SK-N-SH treated with all-trans-retinoic acid at 6 μM for 48 hours (cell line): ENCODE measurements at regions not wholly inside any gene's neighbourhood (a gene's known extent, or its start where the extent isn't known, plus 50 kb on each side); places are given as distances from the start of the nearest gene placed in this dataset.
A peak's percentile ranks its signal among the peaks of the same experiment; 100 is the strongest.

Source experiments
- ATAC-seq: fragments of 200-7000 bp; cut with Tn5 transposase; 3 replicates; pipeline ENCODE4 v1.9.1; 2020; ENCODE audit warnings: mild to moderate bottlenecking, moderate library complexity
- ARNTL ChIP-seq: fragments of 450-650 bp; formaldehyde crosslinking; IDR thresholded peaks from 2 replicates; pipeline ENCODE4 v1.5.0; 2020; ENCODE audit warnings: low read depth, mild to moderate bottlenecking, moderate library complexity, borderline replicate concordance
- BACH2 ChIP-seq: fragments of 250-450 bp; sonication (Bioruptor Pico); IDR thresholded peaks from 2 replicates; pipeline ENCODE4 v1.9.0; 2021; ENCODE audit warnings: mild to moderate bottlenecking, borderline replicate concordance
- ESRRG ChIP-seq: fragments of 250-450 bp; sonication (Bioruptor Pico); IDR thresholded peaks from 2 replicates; pipeline ENCODE4 v1.6.1; 2021; ENCODE audit warnings: mild to moderate bottlenecking
- GLIS3 ChIP-seq: fragments of 250-450 bp; sonication (Bioruptor Pico); IDR thresholded peaks from 2 replicates; pipeline ENCODE4 v1.5.0; 2020; ENCODE audit warnings: mild to moderate bottlenecking, moderate library complexity
- ISL1 ChIP-seq: fragments of 250-450 bp; sonication (Bioruptor Pico); IDR thresholded peaks from 2 replicates; pipeline ENCODE4 v2.1.2; 2022; ENCODE audit warnings: mild to moderate bottlenecking, moderate library complexity
- OSR1 ChIP-seq: fragments of 250-450 bp; sonication (Bioruptor Pico); IDR thresholded peaks from 2 replicates; pipeline ENCODE4 v1.8.0; 2022; ENCODE audit warnings: moderate library complexity, mild to moderate bottlenecking, inconsistent platforms
- PPARA ChIP-seq: fragments of 250-450 bp; sonication (Bioruptor Pico); IDR thresholded peaks from 2 replicates; pipeline ENCODE4 v1.5.0; 2020; ENCODE audit warnings: mild to moderate bottlenecking, borderline replicate concordance
- RARB ChIP-seq: fragments of 250-450 bp; sonication (Bioruptor Pico); IDR thresholded peaks from 2 replicates; pipeline ENCODE4 v1.8.0; 2021; ENCODE audit warnings: mild to moderate bottlenecking, moderate library complexity
- SNAI2 ChIP-seq: fragments of 250-450 bp; sonication (Bioruptor Pico); IDR thresholded peaks from 2 replicates; pipeline ENCODE4 v1.5.0; 2020; ENCODE audit warnings: mild to moderate bottlenecking, moderate library complexity
- TCF4 ChIP-seq: fragments of 250-450 bp; sonication (Bioruptor Pico); IDR thresholded peaks from 2 replicates; pipeline ENCODE4 v1.8.0; 2021; ENCODE audit warnings: mild to moderate bottlenecking, moderate library complexity, borderline replicate concordance
- TOX ChIP-seq: fragments of 250-450 bp; sonication (Bioruptor Pico); IDR thresholded peaks from 2 replicates; pipeline ENCODE4 v1.8.0; 2021; ENCODE audit warnings: mild to moderate bottlenecking, moderate library complexity, borderline replicate concordance
- ZFP3 ChIP-seq: fragments of 250-450 bp; sonication (Bioruptor Pico); IDR thresholded peaks from 2 replicates; pipeline ENCODE4 v1.5.0; 2020; ENCODE audit warnings: mild to moderate bottlenecking, moderate library complexity
- ZNF565 ChIP-seq: fragments of 450-650 bp; formaldehyde crosslinking; conservative IDR thresholded peaks from 2 replicates; pipeline ENCODE4 v1.5.0; 2020; ENCODE audit warnings: low read depth, mild to moderate bottlenecking, moderate library complexity
- ZNF70 ChIP-seq: fragments of 450-650 bp; formaldehyde crosslinking; IDR thresholded peaks from 2 replicates; pipeline ENCODE4 v1.5.0; 2020; ENCODE audit warnings: mild to moderate bottlenecking, moderate library complexity
- ZNF8 ChIP-seq: fragments of 450-650 bp; formaldehyde crosslinking; IDR thresholded peaks from 2 replicates; pipeline ENCODE4 v1.5.0; 2020; ENCODE audit warnings: mild to moderate bottlenecking, moderate library complexity
- TF ChIP-seq, protein P1 (sequence below): fragments of 250-450 bp; sonication (Bioruptor Pico); IDR thresholded peaks from 2 replicates; pipeline ENCODE4 v1.5.1; 2020; ENCODE audit warnings: low read depth, mild to moderate bottlenecking, moderate library complexity
- TF ChIP-seq, protein P2 (sequence below): fragments of 250-450 bp; sonication (Bioruptor Pico); IDR thresholded peaks from 2 replicates; pipeline ENCODE4 v1.5.0; 2020; ENCODE audit warnings: mild to moderate bottlenecking, moderate library complexity
- TF ChIP-seq, protein P3 (sequence below): fragments of 250-450 bp; sonication (Bioruptor Pico); IDR thresholded peaks from 2 replicates; pipeline ENCODE4 v1.5.1; 2021; ENCODE audit warnings: mild to moderate bottlenecking, moderate library complexity
- TF ChIP-seq, protein P4 (sequence below): fragments of 250-450 bp; sonication (Bioruptor Pico); IDR thresholded peaks from 2 replicates; pipeline ENCODE4 v1.8.0; 2021; ENCODE audit warnings: low read depth, mild to moderate bottlenecking, moderate library complexity, borderline replicate concordance

GRCh38 chr21:28110074-28110473, 882.6 kb downstream of the LTN1 start:
- no peak for TF ChIP-seq ZFP3 (CRISPR knock-in tag)
- no peak for TF ChIP-seq PPARA
- no peak for TF ChIP-seq TCF4 (CRISPR knock-in tag)
- TF ChIP-seq, protein P1, sequence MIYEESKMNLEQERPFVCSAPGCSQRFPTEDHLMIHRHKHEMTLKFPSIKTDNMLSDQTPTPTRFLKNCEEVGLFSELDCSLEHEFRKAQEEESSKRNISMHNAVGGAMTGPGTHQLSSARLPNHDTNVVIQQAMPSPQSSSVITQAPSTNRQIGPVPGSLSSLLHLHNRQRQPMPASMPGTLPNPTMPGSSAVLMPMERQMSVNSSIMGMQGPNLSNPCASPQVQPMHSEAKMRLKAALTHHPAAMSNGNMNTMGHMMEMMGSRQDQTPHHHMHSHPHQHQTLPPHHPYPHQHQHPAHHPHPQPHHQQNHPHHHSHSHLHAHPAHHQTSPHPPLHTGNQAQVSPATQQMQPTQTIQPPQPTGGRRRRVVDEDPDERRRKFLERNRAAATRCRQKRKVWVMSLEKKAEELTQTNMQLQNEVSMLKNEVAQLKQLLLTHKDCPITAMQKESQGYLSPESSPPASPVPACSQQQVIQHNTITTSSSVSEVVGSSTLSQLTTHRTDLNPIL (CRISPR knock-in tag) = no peak
- TF ChIP-seq ZNF565 = peak; percentile 94
- TF ChIP-seq TOX (CRISPR knock-in tag) = no peak

DNA sequence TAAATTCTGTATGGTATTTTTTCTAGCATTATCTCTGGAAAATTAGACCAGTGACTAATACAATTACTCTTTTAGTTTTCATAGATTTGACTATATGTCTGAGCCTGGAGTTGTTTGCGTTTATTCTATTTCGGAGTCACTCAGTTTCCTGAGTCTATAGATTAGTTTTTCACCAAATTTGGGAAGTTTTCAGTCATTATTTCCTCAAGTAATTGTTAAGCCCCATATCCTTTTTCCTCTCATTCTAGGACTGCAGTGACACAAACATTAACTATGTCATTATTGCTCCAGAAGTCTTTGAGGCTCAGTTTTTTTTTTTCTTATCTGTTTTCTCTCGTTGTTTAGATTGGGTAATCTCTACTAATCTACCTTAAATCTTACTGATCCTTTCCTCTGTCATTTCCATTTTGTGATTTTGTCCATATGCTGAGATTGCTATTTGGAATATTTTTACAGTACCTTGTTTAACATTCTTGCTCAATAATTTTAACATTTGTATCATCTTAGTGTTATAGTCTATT, 886.2 kb downstream of the LTN1 start:
- no peak for ATAC-seq
- TF ChIP-seq GLIS3 = no peak
- no peak for TF ChIP-seq PPARA
- TF ChIP-seq OSR1 (CRISPR knock-in tag) = no peak
- TF ChIP-seq ZNF70 (CRISPR knock-in tag) = no peak
- TF ChIP-seq BACH2 (CRISPR knock-in tag) = no peak
- TF ChIP-seq TOX (CRISPR knock-in tag) = no peak
- TF ChIP-seq ISL1 (CRISPR knock-in tag) = no peak
- TF ChIP-seq ARNTL (CRISPR knock-in tag) = no peak
- no peak for TF ChIP-seq ZFP3 (CRISPR knock-in tag)
- no peak for TF ChIP-seq SNAI2 (CRISPR knock-in tag)

More at GRCh38 chr21:28110074-28110473, 882.6 kb downstream of the LTN1 start:
- ATAC-seq = no peak

DNA sequence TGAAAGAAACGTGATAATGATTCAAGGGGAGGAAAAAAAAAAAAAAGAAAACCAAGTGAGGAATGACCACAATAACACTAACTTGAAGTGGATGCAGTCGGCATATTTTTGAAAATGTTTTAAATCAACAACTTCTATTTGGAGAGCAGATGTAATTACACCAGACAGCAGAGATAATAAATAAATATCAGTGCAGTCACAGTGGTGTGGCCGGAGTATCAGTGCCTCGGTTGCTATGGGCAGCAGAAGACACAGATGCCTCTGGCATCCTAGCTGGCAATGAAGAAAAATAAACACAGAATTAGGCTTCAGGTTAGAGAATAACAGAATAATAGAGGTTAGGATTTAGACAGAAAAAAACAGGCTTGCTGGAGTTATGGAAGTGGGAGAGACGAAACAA, 888.3 kb downstream of the LTN1 start:
- ATAC-seq = peak; percentile 43; the same call in 1 of the 3 replicates
- TF ChIP-seq GLIS3 (no peak), TCF4 (CRISPR knock-in tag) (peak; percentile 18; the same call in 1 of the 2 replicates)
- TF ChIP-seq, protein P2, sequence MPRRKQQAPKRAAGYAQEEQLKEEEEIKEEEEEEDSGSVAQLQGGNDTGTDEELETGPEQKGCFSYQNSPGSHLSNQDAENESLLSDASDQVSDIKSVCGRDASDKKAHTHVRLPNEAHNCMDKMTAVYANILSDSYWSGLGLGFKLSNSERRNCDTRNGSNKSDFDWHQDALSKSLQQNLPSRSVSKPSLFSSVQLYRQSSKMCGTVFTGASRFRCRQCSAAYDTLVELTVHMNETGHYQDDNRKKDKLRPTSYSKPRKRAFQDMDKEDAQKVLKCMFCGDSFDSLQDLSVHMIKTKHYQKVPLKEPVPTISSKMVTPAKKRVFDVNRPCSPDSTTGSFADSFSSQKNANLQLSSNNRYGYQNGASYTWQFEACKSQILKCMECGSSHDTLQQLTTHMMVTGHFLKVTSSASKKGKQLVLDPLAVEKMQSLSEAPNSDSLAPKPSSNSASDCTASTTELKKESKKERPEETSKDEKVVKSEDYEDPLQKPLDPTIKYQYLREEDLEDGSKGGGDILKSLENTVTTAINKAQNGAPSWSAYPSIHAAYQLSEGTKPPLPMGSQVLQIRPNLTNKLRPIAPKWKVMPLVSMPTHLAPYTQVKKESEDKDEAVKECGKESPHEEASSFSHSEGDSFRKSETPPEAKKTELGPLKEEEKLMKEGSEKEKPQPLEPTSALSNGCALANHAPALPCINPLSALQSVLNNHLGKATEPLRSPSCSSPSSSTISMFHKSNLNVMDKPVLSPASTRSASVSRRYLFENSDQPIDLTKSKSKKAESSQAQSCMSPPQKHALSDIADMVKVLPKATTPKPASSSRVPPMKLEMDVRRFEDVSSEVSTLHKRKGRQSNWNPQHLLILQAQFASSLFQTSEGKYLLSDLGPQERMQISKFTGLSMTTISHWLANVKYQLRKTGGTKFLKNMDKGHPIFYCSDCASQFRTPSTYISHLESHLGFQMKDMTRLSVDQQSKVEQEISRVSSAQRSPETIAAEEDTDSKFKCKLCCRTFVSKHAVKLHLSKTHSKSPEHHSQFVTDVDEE (CRISPR knock-in tag) = peak; percentile 27; the same call in 1 of the 2 replicates

GRCh38 chr21:28100366-28100765, 892.3 kb downstream of the LTN1 start:
- ATAC-seq = no peak
- TF ChIP-seq ZNF70 (CRISPR knock-in tag) = no peak
- TF ChIP-seq ZFP3 (CRISPR knock-in tag) = no peak
- TF ChIP-seq TCF4 (CRISPR knock-in tag) = no peak
- TF ChIP-seq ESRRG (CRISPR knock-in tag) = no peak
- TF ChIP-seq, protein P3, sequence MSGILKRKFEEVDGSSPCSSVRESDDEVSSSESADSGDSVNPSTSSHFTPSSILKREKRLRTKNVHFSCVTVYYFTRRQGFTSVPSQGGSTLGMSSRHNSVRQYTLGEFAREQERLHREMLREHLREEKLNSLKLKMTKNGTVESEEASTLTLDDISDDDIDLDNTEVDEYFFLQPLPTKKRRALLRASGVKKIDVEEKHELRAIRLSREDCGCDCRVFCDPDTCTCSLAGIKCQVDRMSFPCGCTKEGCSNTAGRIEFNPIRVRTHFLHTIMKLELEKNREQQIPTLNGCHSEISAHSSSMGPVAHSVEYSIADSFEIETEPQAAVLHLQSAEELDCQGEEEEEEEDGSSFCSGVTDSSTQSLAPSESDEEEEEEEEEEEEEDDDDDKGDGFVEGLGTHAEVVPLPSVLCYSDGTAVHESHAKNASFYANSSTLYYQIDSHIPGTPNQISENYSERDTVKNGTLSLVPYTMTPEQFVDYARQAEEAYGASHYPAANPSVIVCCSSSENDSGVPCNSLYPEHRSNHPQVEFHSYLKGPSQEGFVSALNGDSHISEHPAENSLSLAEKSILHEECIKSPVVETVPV (CRISPR knock-in tag) = no peak
- TF ChIP-seq, protein P2 (CRISPR knock-in tag) = no peak
- TF ChIP-seq ZNF8 (CRISPR knock-in tag) = no peak
- TF ChIP-seq RARB = no peak
- no peak for TF ChIP-seq OSR1 (CRISPR knock-in tag)
- TF ChIP-seq, protein P4, sequence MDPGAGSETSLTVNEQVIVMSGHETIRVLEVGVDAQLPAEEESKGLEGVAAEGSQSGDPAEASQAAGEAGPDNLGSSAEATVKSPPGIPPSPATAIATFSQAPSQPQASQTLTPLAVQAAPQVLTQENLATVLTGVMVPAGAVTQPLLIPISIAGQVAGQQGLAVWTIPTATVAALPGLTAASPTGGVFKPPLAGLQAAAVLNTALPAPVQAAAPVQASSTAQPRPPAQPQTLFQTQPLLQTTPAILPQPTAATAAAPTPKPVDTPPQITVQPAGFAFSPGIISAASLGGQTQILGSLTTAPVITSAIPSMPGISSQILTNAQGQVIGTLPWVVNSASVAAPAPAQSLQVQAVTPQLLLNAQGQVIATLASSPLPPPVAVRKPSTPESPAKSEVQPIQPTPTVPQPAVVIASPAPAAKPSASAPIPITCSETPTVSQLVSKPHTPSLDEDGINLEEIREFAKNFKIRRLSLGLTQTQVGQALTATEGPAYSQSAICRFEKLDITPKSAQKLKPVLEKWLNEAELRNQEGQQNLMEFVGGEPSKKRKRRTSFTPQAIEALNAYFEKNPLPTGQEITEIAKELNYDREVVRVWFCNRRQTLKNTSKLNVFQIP = no peak
- TF ChIP-seq, all 23 proteins: peak for 0
